ENCODE measurements at regions not wholly inside any gene's neighbourhood (a gene's known extent, or its start where the extent isn't known, plus 50 kb on each side); places are given as distances from the start of the nearest gene placed in this dataset.

GRCh38 chr10:24000271-24000813 lies 208.6 kb upstream of the KIAA1217 start:
- no peak for TF ChIP-seq EZH2 (IDR thresholded peaks at IDR 0.05; ENCODE audit: insufficient read depth, poor library complexity, severe bottlenecking)
- no peak for TF ChIP-seq EZH2phosphoT487 (IDR thresholded peaks at IDR 0.05; ENCODE audit: insufficient read depth, low read depth)

Measured in GM23248 (cell line).